Body of pancreas (tissue), 4 donors: ENCODE measurements at regions not wholly inside any gene's neighbourhood (a gene's known extent, or its start where the extent isn't known, plus 50 kb on each side); places are given as distances from the start of the nearest gene placed in this dataset.

Source experiments
- ATAC-seq: fragments of 150-250 bp; one replicate; pipeline ENCODE4 v1.9.1; 2016
- DNase-seq, 4 donors: peaks; one replicate each; pipeline ENCODE4 v3.0.0-alpha.2; 2019
- H3K27ac ChIP-seq, 4 donors: fragments of 200-600 bp; sonication (generic); 1 replicate in 3 of 4; 2 replicates in 1 of 4; pipeline versions ENCODE4 v1.5.1 to v1.6.1; 2016 to 2019; ENCODE audit warnings: mild to moderate bottlenecking in 1 of 4, mixed read lengths in 1 of 4, moderate library complexity in 1 of 4
- H3K27me3 ChIP-seq, 2 donors: fragments of 200-600 bp; sonication (generic); one replicate each; pipeline ENCODE4 v1.6.0; 2016; ENCODE audit warnings: mild to moderate bottlenecking in 1 of 2
- H3K36me3 ChIP-seq, 2 donors: fragments of 200-600 bp; sonication (generic); replicated peaks in 1 of 2; 2 replicates each; pipeline ENCODE4 v1.5.1; 2016; ENCODE audit warnings: low read depth in 2 of 2; ENCODE audit not compliant: insufficient read depth in 1 of 2
- H3K4me1 ChIP-seq: fragments of 200-600 bp; sonication (generic); one replicate; pipeline ENCODE4 v1.6.0; 2016
- H3K4me3 ChIP-seq, 2 donors: fragments of 200-600 bp; sonication (generic); 1 replicate in 1 of 2; 2 replicates in 1 of 2; pipeline ENCODE4 v1.5.1; 2016 to 2019
- H3K9me3 ChIP-seq, 3 donors: fragments of 200-600 bp; sonication (generic); 1 replicate in 2 of 3; 2 replicates in 1 of 3; pipeline ENCODE4 v1.5.1; 2016
- CTCF ChIP-seq, 7 experiments: fragments of 450-650 bp in 4 of 7; fragments of 200-600 bp in 3 of 7; sonication (generic) in 3 of 7; IDR thresholded peaks; one replicate each; pipeline ENCODE4 v1.5.1; 2016 to 2019; ENCODE audit warnings: antibody characterized with exemption in 7 of 7
- POLR2A ChIP-seq, 3 donors: fragments of 450-650 bp; IDR thresholded peaks; one replicate each; pipeline ENCODE4 v1.6.1; 2016; ENCODE audit warnings: antibody characterized with exemption in 3 of 3, mild to moderate bottlenecking in 2 of 3
- whole genome bisulfite sequencing, 2 donors: methylation state at CpG; one replicate each; pipeline ENCODE4 v1.1.5; 2017; 5-methylcytosine and 5-hydroxymethylcytosine counted together
- intact Hi-C: fragments of 100-400 bp; cut with DNase I; formaldehyde crosslinking; loops from one replicate; pipeline ENCODE4 v1.15.1; 2023

GRCh38 chr13:90576067-90576466 is 771.4 kb upstream of the MIR17HG start:
- intact Hi-C loops: no loop called here
- ATAC-seq (no peak), DNase-seq (no peak)
- H3K4me3 ChIP-seq: no peak overlapping the region
- H3K27me3 ChIP-seq: no peaks in the 10 kb centered on the region
- H3K4me1 ChIP-seq: no peaks in the 10 kb centered on the region
- TF ChIP-seq POLR2A (IDR thresholded peaks at IDR 0.05) (no peak), CTCF (IDR thresholded peaks at IDR 0.05) (no peak)
- no peaks in the 10 kb centered on the region for H3K9me3 ChIP-seq
- WGBS, 2 donors: 92 to 96% methylated on average over 5 of the region's 5 CpGs
- H3K27ac ChIP-seq: no peak overlapping the region
- no peaks in the 10 kb centered on the region for H3K36me3 ChIP-seq

GRCh38 chr13:90577726-90578125 is 769.8 kb upstream of the MIR17HG start:
- DNase-seq (no peak), ATAC-seq (no peak)
- Histone ChIP-seq H3K27me3 (no peaks in the 10 kb centered on the region), H3K27ac (no peak overlapping the region), H3K4me1 (no peaks in the 10 kb centered on the region), H3K9me3 (no peaks in the 10 kb centered on the region), H3K4me3 (no peak overlapping the region), H3K36me3 (no peaks in the 10 kb centered on the region)
- TF ChIP-seq POLR2A (IDR thresholded peaks at IDR 0.05): no peak
- TF ChIP-seq CTCF (IDR thresholded peaks at IDR 0.05): no peak
- WGBS, 2 donors: 54 to 66% methylated on average over 2 of the region's 2 CpGs
- intact Hi-C loops: no loop called here

- 26 to 32% methylated on average over 1 of the region's 1 CpG for WGBS, 2 donors
- H3K27me3 ChIP-seq: no peaks in the 10 kb centered on the region
- intact Hi-C loops: no loop called here
- no peak overlapping the region for H3K27ac ChIP-seq
- no peaks in the 10 kb centered on the region for H3K4me1 ChIP-seq
- no peak for ATAC-seq
- no peak overlapping the region for H3K4me3 ChIP-seq
- no peaks in the 10 kb centered on the region for H3K36me3 ChIP-seq
- H3K9me3 ChIP-seq: no peaks in the 10 kb centered on the region
- no peak for TF ChIP-seq CTCF (IDR thresholded peaks at IDR 0.05)
- no peak for TF ChIP-seq POLR2A (IDR thresholded peaks at IDR 0.05)
- DNase-seq: no peak
These were observed 762.1 kb upstream of the MIR17HG start for GRCh38 chr13:90585392-90585791.

DNA sequence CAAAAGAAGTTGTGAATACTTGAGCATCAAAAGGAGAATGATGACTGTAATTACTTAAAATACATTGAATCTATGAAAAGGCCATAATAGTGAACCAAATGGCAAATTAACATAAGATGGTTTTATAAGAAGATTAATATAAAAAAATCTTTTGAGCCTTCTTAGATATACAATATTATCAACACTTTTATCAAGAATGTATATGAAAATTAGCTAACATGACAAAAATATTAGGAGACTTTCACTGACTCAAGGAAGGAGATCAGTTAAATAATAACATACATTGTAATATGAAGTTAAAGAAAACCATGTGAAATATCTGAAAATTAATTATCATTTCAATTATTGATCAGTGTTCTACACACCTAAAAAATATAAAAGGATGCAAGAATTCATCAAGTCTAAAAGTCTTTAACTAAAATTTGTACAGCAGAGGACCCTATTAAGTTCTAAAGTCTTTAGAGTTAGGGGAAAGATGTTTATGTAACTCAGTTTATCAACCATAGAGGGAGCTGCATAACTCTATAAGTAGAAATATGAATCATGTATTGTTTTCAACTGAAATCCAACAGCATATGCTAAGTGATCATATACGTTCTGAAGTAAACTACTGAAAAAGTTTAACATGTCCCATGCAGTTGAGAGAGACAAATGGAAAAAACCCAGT is 756.1 kb upstream of the MIR17HG start:
- H3K9me3 ChIP-seq: no peaks in the 10 kb centered on the region
- no peak overlapping the region for H3K4me3 ChIP-seq
- H3K27me3 ChIP-seq: no peaks in the 10 kb centered on the region
- ATAC-seq: no peak
- WGBS, 2 donors: 77 to 83% methylated on average over 1 of the region's 1 CpG
- DNase-seq: no peak
- no peaks in the 10 kb centered on the region for H3K36me3 ChIP-seq
- intact Hi-C loops: no loop called here
- H3K27ac ChIP-seq: no peak overlapping the region
- H3K4me1 ChIP-seq: no peaks in the 10 kb centered on the region
- no peak for TF ChIP-seq POLR2A (IDR thresholded peaks at IDR 0.05)
- no peak for TF ChIP-seq CTCF (IDR thresholded peaks at IDR 0.05)

DNA sequence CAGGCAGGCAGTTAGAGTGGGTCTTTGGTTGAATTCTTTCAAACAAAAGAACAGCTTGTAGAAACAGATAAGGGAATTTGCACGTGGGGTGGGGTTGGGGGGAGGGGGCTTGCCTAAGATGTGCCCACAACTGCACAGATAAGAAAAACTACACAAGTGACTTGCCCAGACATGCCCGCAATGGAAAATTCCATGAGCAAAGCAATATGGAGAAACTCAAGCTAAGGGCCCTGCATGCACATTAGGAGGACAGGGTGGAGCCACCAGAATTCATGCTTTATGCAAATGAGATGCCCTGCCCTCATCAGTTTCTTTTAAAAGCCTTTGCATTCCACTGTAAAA is 755.6 kb upstream of the MIR17HG start:
- Histone ChIP-seq H3K9me3 (no peaks in the 10 kb centered on the region), H3K27me3 (no peaks in the 10 kb centered on the region), H3K4me3 (no peak overlapping the region), H3K36me3 (no peaks in the 10 kb centered on the region), H3K27ac (no peak overlapping the region), H3K4me1 (no peaks in the 10 kb centered on the region)
- intact Hi-C loops: no loop called here
- ATAC-seq (no peak), DNase-seq (no peak)
- 44 to 49% methylated on average over 2 of the region's 2 CpGs for WGBS, 2 donors
- no peak for TF ChIP-seq POLR2A (IDR thresholded peaks at IDR 0.05)
- TF ChIP-seq CTCF (IDR thresholded peaks at IDR 0.05): no peak
